Naive thymus-derived CD4-positive, alpha-beta T cell (primary cell): ENCODE measurements at regions not wholly inside any gene's neighbourhood (a gene's known extent, or its start where the extent isn't known, plus 50 kb on each side); places are given as distances from the start of the nearest gene placed in this dataset.

Experiments used
- ATAC-seq: fragments of 150-1000 bp; cut with Tn5 transposase; 2 replicates; pipeline ENCODE4 v1.10.0; 2021; ENCODE audit warnings: mild to moderate bottlenecking, moderate library complexity
- CTCF ChIA-PET: fragments of 350-600 bp; sonication (Branson Sonifier 250); formaldehyde crosslinking; loops from one replicate; lab custom pipeline; 2021; ENCODE audit warnings: antibody characterized with exemption; lab: Charles Lee
- POLR2A ChIA-PET: fragments of 350-600 bp; sonication (Branson Sonifier 250); formaldehyde crosslinking; loops from one replicate; lab custom pipeline; 2021; ENCODE audit warnings: antibody characterized with exemption, inconsistent platforms; lab: Charles Lee
- DNase-seq, 9 donors: peaks; one replicate each; pipeline versions ENCODE4 v3.0.0 to v3.0.0-alpha.2; 2020 to 2022; ENCODE audit warnings: mixed read lengths in 1 of 9
- H3K27ac ChIP-seq: one replicate; pipeline ENCODE4 v1.7.0; 2013; ENCODE audit warnings: mild to moderate bottlenecking, low read depth, low read length, moderate library complexity
- H3K27me3 ChIP-seq, 2 donors: one replicate each; pipeline ENCODE4 v1.7.0; 2013; ENCODE audit warnings: low read length in 2 of 2, mild to moderate bottlenecking in 2 of 2, moderate library complexity in 2 of 2; ENCODE audit not compliant: control insufficient read depth in 2 of 2, insufficient read depth in 2 of 2
- H3K36me3 ChIP-seq, 3 experiments: 1 replicate in 2 of 3; 2 replicates in 1 of 3; pipeline ENCODE4 v1.7.0; 2013; ENCODE audit warnings: low read length in 3 of 3, mild to moderate bottlenecking in 3 of 3, moderate library complexity in 1 of 3; ENCODE audit not compliant: insufficient read depth in 3 of 3, control insufficient read depth in 2 of 3
- H3K4me1 ChIP-seq, 2 donors: one replicate each; pipeline ENCODE4 v1.7.0; 2013; ENCODE audit warnings: low read length in 2 of 2, mild to moderate bottlenecking in 2 of 2, moderate library complexity in 1 of 2; ENCODE audit not compliant: control insufficient read depth in 2 of 2, insufficient read depth in 2 of 2
- H3K4me3 ChIP-seq: 2 replicates; pipeline ENCODE4 v1.7.0; 2013; ENCODE audit warnings: mild to moderate bottlenecking, low read length
- H3K9me3 ChIP-seq, 3 experiments: 1 replicate in 2 of 3; 2 replicates in 1 of 3; pipeline ENCODE4 v1.7.0; 2013; ENCODE audit warnings: low read length in 3 of 3; ENCODE audit not compliant: control insufficient read depth in 2 of 3
- H3K27ac Mint-ChIP-seq, 9 donors: one replicate each; pipeline ENCODE4 v1.8.0; 2020 to 2022; ENCODE audit warnings: mixed read lengths in 9 of 9, mild to moderate bottlenecking in 8 of 9, moderate library complexity in 5 of 9, inconsistent platforms in 2 of 9
- H3K27me3 Mint-ChIP-seq, 5 donors: one replicate each; pipeline ENCODE4 v1.8.0; 2021 to 2022; ENCODE audit warnings: mixed read lengths in 5 of 5, mild to moderate bottlenecking in 1 of 5
- H3K36me3 Mint-ChIP-seq, 5 donors: one replicate each; pipeline ENCODE4 v1.8.0; 2020 to 2022; ENCODE audit warnings: mixed read lengths in 5 of 5, mild to moderate bottlenecking in 3 of 5, inconsistent platforms in 1 of 5
- H3K4me1 Mint-ChIP-seq, 7 donors: one replicate each; pipeline ENCODE4 v1.8.0; 2020 to 2022; ENCODE audit warnings: mixed read lengths in 7 of 7, mild to moderate bottlenecking in 3 of 7, inconsistent platforms in 1 of 7
- H3K4me3 Mint-ChIP-seq, 10 donors: one replicate each; pipeline ENCODE4 v1.8.0; 2020 to 2022; ENCODE audit warnings: mild to moderate bottlenecking in 10 of 10, mixed read lengths in 10 of 10, moderate library complexity in 6 of 10, inconsistent platforms in 2 of 10
- H3K9me3 Mint-ChIP-seq, 11 donors: one replicate each; pipeline ENCODE4 v1.8.0; 2020 to 2022; ENCODE audit warnings: mixed read lengths in 11 of 11, mild to moderate bottlenecking in 4 of 11, inconsistent platforms in 1 of 11, moderate library complexity in 1 of 11
- intact Hi-C, 2 donors: fragments of 100-400 bp; cut with micrococcal nuclease; formaldehyde crosslinking; loops; one replicate each; pipeline ENCODE4 v1.15.1; 2023

DNA sequence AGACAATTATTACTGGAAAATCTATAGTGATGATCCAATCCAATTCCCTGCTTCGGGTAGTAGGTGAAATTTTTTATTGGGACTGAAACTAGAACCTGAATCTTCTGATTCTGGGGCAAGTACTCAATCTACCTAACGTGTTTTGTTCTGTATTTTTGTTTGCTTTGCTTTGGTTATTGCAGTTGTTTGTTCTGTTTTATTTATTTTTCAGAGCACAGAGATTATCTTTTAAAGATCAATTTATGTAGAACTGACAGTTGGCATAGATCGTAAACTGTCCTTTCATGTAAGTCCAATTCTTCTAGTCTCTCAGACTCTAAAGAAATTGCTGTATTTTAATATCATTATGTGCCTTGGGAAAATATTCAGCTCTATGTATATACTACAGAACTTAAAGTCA is 401.6 kb downstream of the ANXA1 start:
- no peaks in the 10 kb centered on the region for H3K36me3 ChIP-seq
- no peaks in the 10 kb centered on the region for H3K27me3 Mint-ChIP-seq
- DNase-seq (no peak), ATAC-seq (no peak)
- no peak overlapping the region for H3K4me3 ChIP-seq
- H3K4me1 Mint-ChIP-seq = no peaks in the 10 kb centered on the region
- H3K9me3 Mint-ChIP-seq = peaks cover 0 to 8% (median 0%) of the 10 kb centered on the region in 11 donors
- H3K27ac Mint-ChIP-seq = no peak overlapping the region
- H3K4me3 Mint-ChIP-seq = no peak overlapping the region
- H3K36me3 Mint-ChIP-seq = no peaks in the 10 kb centered on the region
- no peak overlapping the region for H3K27ac ChIP-seq
- intact Hi-C loops = no loop called here
- CTCF ChIA-PET = no interaction called here
- H3K4me1 ChIP-seq = no peaks in the 10 kb centered on the region
- H3K27me3 ChIP-seq = no peaks in the 10 kb centered on the region
- POLR2A ChIA-PET = no interaction called here
- H3K9me3 ChIP-seq = no peaks in the 10 kb centered on the region

DNA sequence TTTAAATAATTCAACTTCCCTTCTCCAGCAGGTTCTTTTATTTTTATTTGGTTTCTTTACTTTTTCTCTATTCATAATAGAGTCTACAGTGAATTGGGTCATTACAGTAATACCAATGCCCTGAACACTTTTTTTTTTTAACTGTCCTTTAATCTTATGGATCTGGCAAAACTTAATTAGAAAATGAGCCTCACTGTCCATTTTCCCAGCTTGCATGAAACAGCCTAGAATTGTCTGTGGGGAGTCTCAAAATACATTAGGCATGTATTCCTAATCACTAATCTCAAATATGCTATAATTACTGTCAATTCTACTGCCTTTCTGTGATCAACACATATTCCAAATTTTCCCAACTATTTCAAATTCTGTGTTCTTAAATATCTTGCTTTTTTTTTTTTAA is 406.8 kb downstream of the ANXA1 start:
- ATAC-seq (no peak), DNase-seq (no peak)
- Histone ChIP-seq H3K9me3 (no peaks in the 10 kb centered on the region), H3K4me3 (no peak overlapping the region), H3K27ac (no peak overlapping the region), H3K36me3 (no peaks in the 10 kb centered on the region), H3K27me3 (no peaks in the 10 kb centered on the region), H3K4me1 (no peaks in the 10 kb centered on the region)
- Mint-ChIP-seq H3K36me3 (no peaks in the 10 kb centered on the region), H3K4me1 (no peaks in the 10 kb centered on the region), H3K9me3 (peaks cover 0 to 8% (median 0%) of the 10 kb centered on the region in 11 donors), H3K27me3 (no peaks in the 10 kb centered on the region), H3K4me3 (no peak overlapping the region), H3K27ac (no peak overlapping the region)
- intact Hi-C loops = no loop called here
- ChIA-PET POLR2A (no interaction called here), CTCF (no interaction called here)

DNA sequence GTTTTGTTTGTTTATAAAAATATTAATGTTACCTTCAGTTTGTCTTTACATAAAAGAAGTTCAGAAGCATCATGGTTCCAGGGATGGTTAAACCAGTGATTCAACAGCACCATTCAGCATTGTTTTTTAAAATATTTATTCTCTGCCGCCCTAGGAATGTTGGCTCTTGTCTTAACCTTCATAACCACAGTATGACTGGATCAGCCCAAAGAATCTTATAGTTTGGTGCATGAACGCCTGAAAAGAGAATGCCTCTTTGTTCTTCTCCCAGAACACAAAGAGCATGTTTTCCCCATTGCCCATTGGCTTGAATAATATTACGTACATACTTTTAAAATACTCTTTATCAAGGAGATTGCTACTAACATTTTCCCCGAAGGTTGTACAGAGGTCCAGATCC is 413.4 kb downstream of the ANXA1 start:
- intact Hi-C loops = no loop called here
- H3K9me3 Mint-ChIP-seq = peaks cover 0 to 16% (median 2%) of the 10 kb centered on the region in 11 donors
- Histone ChIP-seq H3K27ac (no peak overlapping the region), H3K4me3 (no peak overlapping the region), H3K27me3 (no peaks in the 10 kb centered on the region), H3K4me1 (no peaks in the 10 kb centered on the region), H3K9me3 (no peaks in the 10 kb centered on the region), H3K36me3 (no peaks in the 10 kb centered on the region)
- H3K27me3 Mint-ChIP-seq = no peaks in the 10 kb centered on the region
- no peak overlapping the region for H3K27ac Mint-ChIP-seq
- DNase-seq (no peak), ATAC-seq (no peak)
- no peaks in the 10 kb centered on the region for H3K36me3 Mint-ChIP-seq
- no peak overlapping the region for H3K4me3 Mint-ChIP-seq
- H3K4me1 Mint-ChIP-seq = no peaks in the 10 kb centered on the region
- ChIA-PET CTCF (no interaction called here), POLR2A (no interaction called here)

DNA sequence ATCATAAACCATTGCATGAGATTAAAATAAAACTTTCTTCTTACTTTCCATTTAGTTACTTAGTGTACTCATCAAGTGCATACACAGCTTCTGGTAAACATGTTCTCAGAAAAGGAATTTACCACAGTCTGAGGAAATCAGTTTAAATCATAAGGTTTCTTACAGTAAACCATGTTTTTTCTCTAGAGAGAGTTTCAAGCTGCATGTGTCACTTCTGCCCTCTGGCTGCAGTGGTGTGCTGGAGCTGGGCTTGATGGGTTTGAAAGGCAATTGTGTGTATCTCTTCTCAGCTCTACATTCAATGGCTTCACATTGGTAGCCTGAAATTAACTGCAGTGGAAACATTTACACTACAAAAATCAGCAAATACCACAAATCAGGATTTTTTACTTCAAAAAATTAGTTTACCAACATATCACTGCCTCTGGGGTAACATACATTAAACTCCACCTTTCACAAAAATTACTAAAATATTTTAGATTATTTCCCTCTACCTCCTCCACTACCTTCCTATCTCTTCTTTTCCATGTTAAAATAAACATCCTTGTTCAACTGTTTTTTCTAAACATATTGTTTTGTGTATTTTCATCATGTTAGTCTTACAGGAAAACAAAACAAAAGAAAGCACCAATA is 414.3 kb downstream of the ANXA1 start:
- H3K27ac Mint-ChIP-seq = no peak overlapping the region

DNA sequence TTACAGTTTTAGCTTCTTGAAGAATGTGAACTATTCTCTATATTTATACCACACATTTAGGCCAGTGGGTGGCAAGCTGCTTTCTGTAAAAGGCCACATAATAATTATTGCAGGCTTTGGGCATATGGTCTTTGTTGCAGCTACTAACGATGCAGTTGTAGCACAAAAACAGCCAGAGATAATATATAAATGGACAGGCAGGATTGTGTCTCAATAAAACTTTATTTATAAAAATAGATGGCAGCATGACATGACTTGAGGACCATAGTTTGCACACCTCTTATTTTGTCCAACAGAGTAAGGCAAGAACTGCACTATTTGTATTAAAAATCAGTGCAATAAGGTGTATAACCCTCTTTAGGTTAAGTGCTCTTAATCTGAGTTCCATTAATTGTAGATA is 415.0 kb downstream of the ANXA1 start:
- Histone ChIP-seq H3K36me3 (no peaks in the 10 kb centered on the region), H3K27me3 (no peaks in the 10 kb centered on the region), H3K9me3 (no peaks in the 10 kb centered on the region), H3K27ac (no peak overlapping the region), H3K4me3 (no peak overlapping the region), H3K4me1 (no peaks in the 10 kb centered on the region)
- ChIA-PET CTCF (no interaction called here), POLR2A (no interaction called here)
- Mint-ChIP-seq H3K27ac (no peak overlapping the region), H3K9me3 (peaks cover 0 to 16% (median 0%) of the 10 kb centered on the region in 11 donors), H3K4me3 (no peak overlapping the region), H3K27me3 (no peaks in the 10 kb centered on the region), H3K36me3 (no peaks in the 10 kb centered on the region), H3K4me1 (no peaks in the 10 kb centered on the region)
- no peak for DNase-seq
- no peak for ATAC-seq
- intact Hi-C loops = no loop called here

More for the DNA sequence above, 414.3 kb downstream of the ANXA1 start:
- H3K4me3 Mint-ChIP-seq = no peak overlapping the region
- ChIA-PET POLR2A (no interaction called here), CTCF (no interaction called here)
- Histone ChIP-seq H3K27ac (no peak overlapping the region), H3K27me3 (no peaks in the 10 kb centered on the region), H3K4me3 (no peak overlapping the region), H3K9me3 (no peaks in the 10 kb centered on the region), H3K36me3 (no peaks in the 10 kb centered on the region), H3K4me1 (no peaks in the 10 kb centered on the region)
- intact Hi-C loops = no loop called here
- DNase-seq (no peak), ATAC-seq (no peak)
- H3K27me3 Mint-ChIP-seq = no peaks in the 10 kb centered on the region
- H3K9me3 Mint-ChIP-seq = peaks cover 0 to 16% (median 0%) of the 10 kb centered on the region in 11 donors
- no peaks in the 10 kb centered on the region for H3K36me3 Mint-ChIP-seq
- no peaks in the 10 kb centered on the region for H3K4me1 Mint-ChIP-seq

DNA sequence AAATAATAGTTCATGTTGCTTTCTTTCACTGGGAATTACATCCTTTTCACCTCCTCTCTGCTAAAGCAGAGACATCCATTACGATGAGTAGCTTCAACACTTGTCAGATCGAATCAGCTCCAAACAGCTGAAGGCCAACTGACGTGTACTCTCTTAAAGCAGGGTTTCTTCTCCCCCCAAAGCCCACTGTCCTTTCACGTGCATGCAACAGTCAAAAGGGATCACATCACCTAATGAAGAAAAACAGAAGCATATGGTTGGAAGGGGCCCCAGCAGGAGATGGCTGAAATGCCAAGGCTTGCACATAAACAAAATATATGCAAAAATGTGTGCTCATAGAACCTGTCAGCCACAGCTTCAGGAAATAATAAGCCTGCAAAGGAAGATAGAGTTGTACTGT is 421.6 kb downstream of the ANXA1 start:
- Mint-ChIP-seq H3K4me3 (no peak overlapping the region), H3K9me3 (no peaks in the 10 kb centered on the region), H3K27me3 (no peaks in the 10 kb centered on the region), H3K36me3 (no peaks in the 10 kb centered on the region), H3K4me1 (no peaks in the 10 kb centered on the region), H3K27ac (no peak overlapping the region)
- ChIA-PET CTCF (no interaction called here), POLR2A (no interaction called here)
- intact Hi-C loops = no loop called here
- H3K4me1 ChIP-seq = no peaks in the 10 kb centered on the region
- DNase-seq (no peak), ATAC-seq (no peak)
- no peak overlapping the region for H3K27ac ChIP-seq
- H3K9me3 ChIP-seq = no peaks in the 10 kb centered on the region
- no peaks in the 10 kb centered on the region for H3K36me3 ChIP-seq
- H3K4me3 ChIP-seq = no peak overlapping the region
- H3K27me3 ChIP-seq = no peaks in the 10 kb centered on the region
